Right lobe of liver (tissue), 6 donors: ENCODE measurements at regions not wholly inside any gene's neighbourhood (a gene's known extent, or its start where the extent isn't known, plus 50 kb on each side); places are given as distances from the start of the nearest gene placed in this dataset.

Experiments used
- ATAC-seq, 4 donors: fragments of 200-7000 bp; cut with Tn5 transposase; one replicate each; pipeline ENCODE4 v1.9.1; 2020; ENCODE audit warnings: mild to moderate bottlenecking in 4 of 4, moderate library complexity in 4 of 4
- DNase-seq, 3 donors: peaks; one replicate each; pipeline ENCODE4 v3.0.0-alpha.2; 2020
- H3K27ac ChIP-seq, 3 donors: fragments of 200-600 bp; one replicate each; pipeline ENCODE4 v1.8.0; 2022
- H3K27me3 ChIP-seq, 2 donors: fragments of 200-600 bp; one replicate each; pipeline ENCODE4 v1.8.0; 2022
- H3K36me3 ChIP-seq, 4 donors: fragments of 200-600 bp; sonication (generic) in 1 of 4; one replicate each; pipeline versions ENCODE4 v1.5.1 to v1.8.0; 2017 to 2022; ENCODE audit warnings: control low read depth in 1 of 4
- H3K4me1 ChIP-seq, 4 donors: fragments of 200-600 bp; sonication (generic) in 1 of 4; one replicate each; pipeline versions ENCODE4 v1.5.1 to v1.8.0; 2017 to 2022; ENCODE audit warnings: control low read depth in 1 of 4
- H3K4me3 ChIP-seq, 3 donors: fragments of 200-600 bp; one replicate each; pipeline ENCODE4 v1.8.0; 2022
- H3K9me3 ChIP-seq, 4 donors: fragments of 200-600 bp; sonication (generic) in 1 of 4; one replicate each; pipeline versions ENCODE4 v1.5.1 to v1.8.0; 2017 to 2022; ENCODE audit warnings: control low read depth in 1 of 4
- CTCF ChIP-seq, 4 donors: fragments of 200-600 bp in 3 of 4; fragments of 450-650 bp in 1 of 4; IDR thresholded peaks; one replicate each; pipeline versions ENCODE4 v1.5.1 to v1.8.0; 2016 to 2022; ENCODE audit warnings: antibody characterized with exemption in 4 of 4, mild to moderate bottlenecking in 2 of 4
- POLR2A ChIP-seq: fragments of 450-650 bp; IDR thresholded peaks from one replicate; pipeline ENCODE4 v1.6.1; 2017; ENCODE audit warnings: antibody characterized with exemption, mild to moderate bottlenecking
- WGBS: methylation state at CpG from one replicate; pipeline ENCODE4 v1.1.6; 2018; ENCODE audit warnings: low coverage, low lambda C conversion rate; ENCODE audit not compliant: insufficient coverage; ENCODE audit errors: missing lambda C conversion rate; 5-methylcytosine and 5-hydroxymethylcytosine counted together
- intact Hi-C, 2 donors: fragments of 100-400 bp; cut with DNase I; formaldehyde crosslinking; loops; one replicate each; pipeline versions ENCODE4 v1.11.2 to v1.14.1; 2022
- donor health status: DM: no; HTN: yes; CAD: no.
- donor health status: DM: no; HTN: no; CAD: no.
- donor health status: DM: no; HTN: no; CAD: no.
- donor health status: DM: no; HTN: yes; CAD: no.
- donor health status: DM: no; HTN: yes; CAD: no.

- no peak for ATAC-seq
Measured at GRCh38 chr20:12354725-12355124, 437.0 kb downstream of the BTBD3 start.

GRCh38 chr20:12355185-12355584 lies 437.5 kb downstream of the BTBD3 start:
- no peaks in the 10 kb centered on the region for H3K9me3 ChIP-seq
- no peaks in the 10 kb centered on the region for H3K27me3 ChIP-seq
- no peak for ATAC-seq
- no peak overlapping the region for H3K4me3 ChIP-seq
- no peak for DNase-seq
- peaks cover 0 to 4% (median 0%) of the 10 kb centered on the region in 4 donors for H3K4me1 ChIP-seq
- intact Hi-C loops, result no loop called here
- no peaks in the 10 kb centered on the region for H3K36me3 ChIP-seq
- H3K27ac ChIP-seq, result no peak overlapping the region
- no peak for TF ChIP-seq CTCF (IDR thresholded peaks at IDR 0.05)
- TF ChIP-seq POLR2A, result no peak
- WGBS, result 67% methylated on average over 1 of the region's 1 CpG

More at GRCh38 chr20:12354725-12355124, 437.0 kb downstream of the BTBD3 start:
- no peak for TF ChIP-seq CTCF (IDR thresholded peaks at IDR 0.05)
- TF ChIP-seq POLR2A, result no peak
- Histone ChIP-seq H3K36me3 (no peaks in the 10 kb centered on the region), H3K9me3 (no peaks in the 10 kb centered on the region), H3K27me3 (no peaks in the 10 kb centered on the region), H3K4me1 (peaks cover 0 to 4% (median 0%) of the 10 kb centered on the region in 4 donors), H3K27ac (no peak overlapping the region), H3K4me3 (no peak overlapping the region)
- no peak for DNase-seq
- intact Hi-C loops, result no loop called here
- 20% methylated on average over 1 of the region's 1 CpG for WGBS

GRCh38 chr20:12358006-12358654 lies 440.4 kb downstream of the BTBD3 start:
- 32% methylated on average over 4 of the region's 4 CpGs for WGBS
- no peak overlapping the region for H3K4me3 ChIP-seq
- peak; percentile 84 to 98 (median 96) for ATAC-seq
- no peaks in the 10 kb centered on the region for H3K36me3 ChIP-seq
- H3K27me3 ChIP-seq, result no peaks in the 10 kb centered on the region
- H3K27ac ChIP-seq, result no peak overlapping the region
- no peaks in the 10 kb centered on the region for H3K9me3 ChIP-seq
- DNase-seq, result peak in 1 of 3 donors; percentile 50
- intact Hi-C loops, result no loop called here
- TF ChIP-seq CTCF (IDR thresholded peaks at IDR 0.05) (peak; percentile 44 to 56 (median 54)), POLR2A (no peak)
- peaks cover 0 to 4% (median 0%) of the 10 kb centered on the region in 4 donors for H3K4me1 ChIP-seq

GRCh38 chr20:12358655-12359009 lies 440.9 kb downstream of the BTBD3 start:
- DNase-seq, result no peak
- peak; percentile 35 to 42 (median 38) for ATAC-seq
- peaks cover 0 to 4% (median 0%) of the 10 kb centered on the region in 4 donors for H3K4me1 ChIP-seq
- no peaks in the 10 kb centered on the region for H3K9me3 ChIP-seq
- H3K27ac ChIP-seq, result no peak overlapping the region
- WGBS, result 38% methylated on average over 2 of the region's 2 CpGs
- H3K27me3 ChIP-seq, result no peaks in the 10 kb centered on the region
- no peak overlapping the region for H3K4me3 ChIP-seq
- H3K36me3 ChIP-seq, result no peaks in the 10 kb centered on the region
- intact Hi-C loops, result no loop called here
- TF ChIP-seq CTCF (IDR thresholded peaks at IDR 0.05), result peak in 2 of 4 donors; percentile 2 to 12
- TF ChIP-seq POLR2A, result no peak
